NCI-H526 treated with DMSO at 0.1 percent for 48 hours (cell line): ENCODE measurements at regions not wholly inside any gene's neighbourhood (a gene's known extent, or its start where the extent isn't known, plus 50 kb on each side); places are given as distances from the start of the nearest gene placed in this dataset.
"Not testable (repeated sequence)": the region's sequence is repeated elsewhere in the genome, so short reads cannot be mapped to it uniquely, and the experiment has no call there.

Experiments
- DNase-seq: peaks from one replicate; lab custom pipeline; 2025; lab: John Stamatoyannopoulos, UW

DNA sequence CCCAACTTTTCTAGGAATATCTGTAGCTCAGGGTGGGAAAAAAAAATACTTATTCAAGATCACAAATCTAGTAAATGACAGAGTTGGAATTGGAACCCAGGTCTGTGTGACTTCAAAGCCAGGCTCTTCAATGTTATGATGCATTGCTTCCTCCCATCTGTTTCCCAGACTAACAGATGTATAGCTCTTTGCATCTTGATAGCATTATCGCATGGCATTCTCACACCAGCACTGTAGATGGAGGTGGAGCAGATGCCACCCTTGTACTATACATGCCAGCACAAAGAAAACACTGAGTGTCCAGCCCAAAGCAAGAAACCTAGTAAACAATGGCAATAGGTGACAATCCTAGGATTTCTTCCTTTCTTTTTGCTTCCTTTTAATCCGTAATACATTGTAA is 497.3 kb downstream of the NEBL start:
- no peak for DNase-seq

DNA sequence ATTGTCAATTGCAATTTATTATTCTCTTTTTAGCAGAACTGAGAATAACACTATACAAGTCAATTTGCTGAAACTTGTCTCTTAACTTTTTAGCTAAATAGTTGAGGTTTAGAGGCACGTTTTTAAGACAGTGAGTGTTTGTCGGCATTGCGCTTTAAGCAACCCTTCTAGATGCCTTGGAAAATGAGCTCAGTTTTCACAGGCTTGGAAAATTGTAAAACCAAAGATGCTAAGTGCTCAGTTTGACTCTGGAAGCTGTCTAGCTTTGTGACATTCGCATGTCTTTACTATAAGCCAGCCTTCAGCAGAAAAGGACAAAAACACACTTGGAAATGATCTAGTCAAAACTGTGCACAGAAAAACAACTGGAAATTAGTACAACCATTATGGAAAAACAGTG is 500.4 kb downstream of the NEBL start:
- DNase-seq = no peak

DNA sequence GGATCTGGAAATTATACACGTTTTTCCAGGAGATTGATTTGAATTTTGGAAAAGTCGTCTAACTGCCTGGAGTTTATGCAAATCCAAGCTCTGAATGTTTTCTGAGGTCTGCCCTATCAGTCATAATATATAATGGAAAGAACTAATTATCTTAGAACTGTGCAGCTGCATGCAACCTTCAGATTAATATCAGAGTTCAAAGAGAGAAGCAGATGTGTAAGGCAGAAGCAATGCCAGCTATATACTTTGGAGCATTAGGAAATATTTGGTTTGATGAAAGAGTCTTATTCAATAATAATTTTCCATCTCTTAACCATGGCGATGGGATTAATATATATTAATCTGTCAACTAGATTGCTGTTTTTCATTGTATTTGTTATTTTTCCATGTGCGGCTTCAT is 500.9 kb downstream of the NEBL start:
- peak; percentile 51 for DNase-seq

DNA sequence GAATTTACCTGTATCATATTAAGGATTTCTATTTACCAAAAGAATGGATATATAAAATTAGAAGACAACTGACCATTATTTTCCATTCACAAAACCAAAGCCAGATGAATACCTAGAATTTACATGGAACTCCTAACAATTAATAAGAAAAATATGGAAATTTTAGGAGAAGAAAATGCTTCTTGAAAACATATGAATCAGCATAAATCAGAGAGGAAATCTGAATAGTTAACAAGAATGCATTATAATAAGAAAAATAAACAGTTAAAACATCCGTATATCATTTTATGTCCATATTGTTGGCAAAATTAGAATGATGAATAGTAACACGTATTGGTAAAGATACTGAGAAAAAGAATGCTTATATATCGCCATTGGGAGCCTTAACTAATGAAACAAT is 505.5 kb downstream of the NEBL start:
- no peak for DNase-seq

DNA sequence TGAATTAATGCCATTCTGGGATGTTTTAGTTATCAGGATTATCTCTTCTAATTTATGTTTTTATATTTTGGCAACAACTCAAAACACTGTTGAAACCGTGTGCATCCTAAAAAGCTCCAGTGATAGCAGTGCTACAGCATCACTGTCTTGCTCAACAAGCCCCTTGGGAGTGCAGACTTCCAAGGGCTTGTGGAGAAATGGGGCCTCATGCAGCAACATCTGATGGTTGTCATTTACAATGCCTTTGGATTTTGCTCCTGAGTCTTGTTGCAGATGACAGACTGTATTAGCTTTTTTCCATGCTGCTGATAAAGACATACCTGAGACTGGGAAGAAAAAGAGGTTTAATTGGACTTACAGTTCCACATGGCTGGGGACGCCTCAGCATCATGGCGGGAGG is 515.4 kb downstream of the NEBL start:
- no peak for DNase-seq

DNA sequence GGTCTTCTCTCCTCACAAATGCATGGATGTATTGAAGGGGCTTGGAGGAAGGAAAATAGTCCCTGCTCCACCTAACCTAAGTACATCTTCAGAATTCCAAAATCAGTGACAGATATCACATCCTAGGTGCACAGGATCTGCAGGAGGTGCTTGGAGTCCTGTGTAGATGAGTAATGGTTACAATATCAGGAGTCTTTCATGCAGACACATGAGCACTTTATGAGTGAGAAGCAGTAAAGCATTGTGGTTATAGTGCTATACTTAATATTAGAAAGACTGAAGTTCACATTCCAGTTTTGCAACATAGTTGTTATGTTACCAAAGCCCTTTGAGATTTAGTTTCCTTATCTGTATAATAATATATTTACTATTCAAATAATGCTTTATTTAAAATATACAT is 516.7 kb downstream of the NEBL start:
- DNase-seq = no peak

DNA sequence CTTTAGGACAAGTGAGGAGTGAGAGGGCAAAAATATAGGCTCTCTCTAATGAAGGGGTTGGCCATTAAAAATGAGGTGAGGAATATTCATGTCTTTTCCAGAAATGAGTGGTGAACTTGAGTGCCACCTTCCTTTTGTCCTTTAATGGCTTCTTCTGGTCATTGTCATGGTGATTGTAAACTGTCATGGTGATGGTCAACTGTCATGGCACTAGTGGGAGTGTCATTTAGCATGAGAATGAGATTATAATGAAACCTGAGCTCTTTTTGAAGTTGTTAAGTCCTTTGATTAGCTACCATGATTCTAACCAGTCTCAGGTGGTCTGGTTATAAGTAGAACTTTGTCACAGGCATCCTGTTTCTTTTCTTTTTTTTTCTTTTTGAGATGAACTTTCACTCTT is 524.4 kb downstream of the NEBL start:
- DNase-seq = no peak

DNA sequence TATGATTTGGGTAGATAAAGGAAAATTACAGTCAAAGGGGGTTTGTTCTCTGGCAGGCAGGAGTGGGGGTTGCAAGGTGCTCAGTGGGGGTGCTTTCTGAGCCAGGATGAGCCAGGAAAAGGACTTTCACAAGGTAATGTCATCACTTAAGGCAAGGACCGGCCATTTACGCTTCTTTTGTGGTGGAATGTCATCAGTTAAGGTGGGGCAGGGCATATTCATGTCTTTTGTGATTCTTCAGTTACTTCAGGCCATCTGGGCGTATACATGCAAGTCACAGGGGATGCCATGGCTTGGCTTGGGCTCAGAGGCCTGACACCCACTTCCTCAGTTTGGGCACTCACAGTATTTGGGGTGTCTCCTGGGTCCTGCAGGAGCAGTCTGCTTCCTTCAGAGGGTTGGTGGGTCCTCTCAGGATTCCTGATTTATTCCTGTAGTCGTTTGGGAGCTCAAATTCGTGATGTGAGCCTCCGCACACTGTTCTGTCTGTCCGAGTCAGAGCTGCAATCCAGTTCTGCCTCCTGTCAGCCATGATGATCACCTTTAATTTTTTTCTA is 526.1 kb downstream of the NEBL start:
- DNase-seq = not testable (repeated sequence)

DNA sequence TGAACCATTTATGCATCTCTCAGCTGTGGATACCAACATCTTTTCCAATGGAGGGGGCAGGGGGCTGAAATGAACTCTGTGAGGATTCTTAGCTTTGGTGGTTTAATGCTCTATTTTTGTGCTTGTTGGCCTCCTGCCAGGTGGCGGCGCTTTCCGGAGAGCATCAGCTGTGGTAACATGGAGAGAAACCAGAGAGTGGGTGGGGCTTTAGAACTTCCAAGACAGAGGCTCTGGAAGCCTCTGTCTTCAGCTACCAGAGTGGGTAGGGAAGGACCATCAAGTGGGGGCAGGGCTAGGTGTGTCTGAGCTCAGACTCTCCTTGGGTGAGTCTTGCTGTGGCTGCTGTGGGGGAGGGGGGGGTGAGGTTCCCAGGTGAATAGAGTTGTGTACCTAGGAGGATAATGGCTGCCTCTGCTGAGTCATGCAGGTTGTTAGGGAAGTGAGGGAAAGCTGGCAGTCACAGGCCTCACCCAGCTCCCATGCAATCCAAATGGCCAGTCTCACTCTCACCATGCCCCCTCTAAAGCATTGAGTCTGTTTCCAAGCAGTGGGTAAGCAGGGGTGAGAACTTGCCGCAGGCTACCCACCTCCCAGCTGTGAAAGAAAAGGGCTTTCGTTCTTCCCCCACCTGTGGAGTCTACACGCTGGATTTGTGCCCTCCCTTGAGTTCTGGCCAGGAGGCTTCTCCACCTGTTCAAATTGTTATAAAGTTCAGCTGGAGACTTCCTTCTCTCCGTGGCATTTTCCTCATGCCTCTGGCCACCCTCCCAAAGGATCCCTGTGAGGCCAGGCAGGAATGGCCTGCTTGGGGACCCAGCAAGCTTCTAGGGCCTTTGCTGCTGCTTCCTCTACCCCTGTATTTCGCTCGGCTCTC is 527.0 kb downstream of the NEBL start:
- no peak for DNase-seq

DNA sequence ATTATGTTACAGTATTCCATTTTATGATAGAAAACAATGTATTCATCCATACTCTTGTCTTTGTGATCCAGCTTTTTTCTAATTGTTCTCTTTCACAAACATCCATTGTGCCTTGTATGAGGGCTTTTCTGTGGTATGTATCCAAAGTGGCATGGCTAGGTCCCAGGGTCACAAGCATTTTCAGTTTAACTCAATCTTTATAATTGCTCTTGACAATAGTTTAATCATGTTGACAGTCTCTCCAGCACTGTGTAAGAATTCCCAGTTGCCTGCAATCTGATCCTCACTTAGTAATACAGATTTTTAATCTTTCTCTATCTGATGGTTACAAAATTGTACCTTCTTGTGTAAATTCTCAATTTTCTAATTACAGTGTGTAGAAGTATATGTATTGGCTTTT is 533.4 kb downstream of the NEBL start:
- DNase-seq = no peak

DNA sequence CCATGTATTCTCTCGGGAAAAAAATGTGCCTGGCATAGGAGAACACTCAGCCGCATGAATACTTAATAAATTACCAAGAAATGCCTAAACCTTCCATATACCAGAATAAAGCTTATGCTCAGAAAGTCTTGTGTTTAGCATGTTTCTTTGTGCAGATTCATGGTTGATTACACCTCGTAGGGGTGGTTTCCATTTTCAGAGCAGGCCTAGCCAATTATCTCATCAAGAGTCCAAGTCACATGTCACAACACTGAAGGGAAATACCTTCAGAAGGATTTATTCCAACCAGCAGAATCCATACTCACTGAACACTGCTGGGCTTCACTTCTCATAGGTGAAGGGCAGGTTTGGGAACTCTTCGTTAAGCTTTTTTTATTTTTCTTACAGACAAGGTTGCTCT is 539.7 kb downstream of the PLXDC2 start:
- DNase-seq = no peak

DNA sequence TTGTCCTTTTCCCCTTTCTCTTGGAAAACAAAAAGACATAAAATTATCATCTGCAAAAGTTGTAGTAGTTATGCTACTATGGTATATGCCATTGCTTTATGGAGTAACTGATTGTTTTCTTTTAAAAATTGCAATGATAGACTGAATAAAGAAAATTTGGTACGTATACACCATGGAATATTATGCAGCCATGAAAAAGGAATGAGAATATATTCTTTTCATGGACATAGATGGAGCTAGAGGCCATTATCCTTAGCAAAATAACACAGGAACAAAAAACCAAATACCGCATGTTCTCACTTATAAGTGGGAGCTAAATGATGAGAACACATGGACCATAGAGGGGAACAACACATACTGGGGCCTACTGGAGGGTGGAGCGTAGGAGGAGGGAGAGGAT is 538.8 kb downstream of the PLXDC2 start:
- DNase-seq = no peak

DNA sequence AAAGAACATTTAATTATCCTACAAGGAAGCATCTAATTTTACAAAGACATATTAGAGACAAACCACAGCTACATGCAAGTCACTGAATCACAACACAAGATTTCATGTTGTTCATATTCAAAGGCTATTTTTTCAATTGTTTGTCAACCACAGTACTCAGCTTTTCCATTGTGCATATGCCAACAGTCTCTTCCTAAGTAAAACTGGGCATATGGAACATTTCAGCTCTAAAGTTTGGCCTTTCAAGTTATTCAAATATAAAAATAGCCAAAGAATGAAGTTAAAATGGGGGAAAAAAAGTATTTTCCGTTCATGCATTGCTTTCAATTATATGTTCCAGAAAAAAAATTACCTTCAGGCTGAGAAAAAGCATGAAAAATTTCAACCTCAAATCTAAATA is 537.9 kb downstream of the PLXDC2 start:
- no peak for DNase-seq

DNA sequence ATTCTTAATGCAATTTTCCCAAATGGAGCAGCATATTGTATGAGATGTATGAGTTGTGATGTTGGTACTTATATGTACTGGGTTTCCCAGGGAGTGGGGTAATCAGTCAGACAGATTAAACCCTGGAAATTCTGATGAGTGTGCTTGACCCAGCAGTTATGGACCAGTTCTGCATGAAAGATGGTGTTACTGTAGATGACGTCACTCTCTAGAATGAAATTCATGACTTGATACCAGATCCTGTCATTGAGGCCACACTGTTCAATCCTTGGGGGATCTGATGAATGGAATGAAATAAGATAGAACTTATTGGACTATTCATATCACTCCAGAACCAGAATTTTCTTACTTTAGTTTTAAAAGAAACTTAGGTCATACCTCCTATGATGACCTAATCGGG is 534.3 kb downstream of the PLXDC2 start:
- DNase-seq = no peak

DNA sequence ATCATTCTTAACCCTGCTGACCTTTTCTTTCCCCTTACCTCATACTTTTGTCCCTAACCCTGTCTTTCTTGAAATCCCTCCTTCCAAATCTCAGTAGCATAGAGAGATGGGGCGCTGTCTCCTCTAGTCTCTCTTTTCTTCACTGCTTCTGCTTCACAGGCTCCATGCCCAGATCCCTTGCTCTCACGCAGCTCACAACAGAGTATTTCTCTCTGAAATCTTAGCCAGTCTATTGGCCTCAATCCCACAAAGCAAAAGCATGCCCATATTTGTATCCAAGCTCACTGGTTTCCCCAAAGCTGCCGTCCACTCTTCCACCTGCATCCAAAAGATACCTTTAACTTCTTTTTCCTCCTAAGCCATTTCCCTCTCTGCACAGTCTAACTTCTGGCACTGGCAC is 526.8 kb downstream of the PLXDC2 start:
- DNase-seq = no peak
